HCT116 (cell line): ENCODE measurements at regions not wholly inside any gene's neighbourhood (a gene's known extent, or its start where the extent isn't known, plus 50 kb on each side); places are given as distances from the start of the nearest gene placed in this dataset.

Experiments used
- ATAC-seq: fragments of 200-7000 bp; cut with Tn5 transposase; 2 replicates; pipeline ENCODE4 v1.9.1; 2020; ENCODE audit warnings: mild to moderate bottlenecking, moderate library complexity
- BruUV-seq: library from RNA; stranded (reverse); fragments of 400-500 nt; replicated peaks from 2 replicates; lab custom pipeline; 2021; lab: Mats Ljungman, UMichigan
- CTCF ChIA-PET: fragments of 300-600 bp; sonication (Branson Sonifier 250); formaldehyde crosslinking; loops from one replicate; lab custom pipeline; 2021; ENCODE audit warnings: antibody characterized with exemption; lab: Charles Lee
- POLR2A ChIA-PET: fragments of 300-600, 350-600 bp; sonication (Branson Sonifier 250); formaldehyde crosslinking; loops from one replicate; lab custom pipeline; 2021; ENCODE audit warnings: antibody characterized with exemption; lab: Charles Lee
- RAD21 ChIA-PET, 2 experiments: fragments of 300-600 bp; sonication (Branson Sonifier 250); formaldehyde crosslinking; loops; one replicate each; lab custom pipeline; 2023; ENCODE audit warnings: low total read pairs in 2 of 2; ENCODE audit not compliant: uncharacterized antibody in 2 of 2, unreplicated experiment in 2 of 2, low non-redundant PET in 1 of 2; lab: Charles Lee
- DNase-seq: peaks from one replicate; pipeline ENCODE4 v3.0.0-alpha.2; 2010; ENCODE audit warnings: low read depth, low spot score
- H2AFZ ChIP-seq: fragments of 200-600 bp; shearing (Covaris generic), sonication (generic); 2 replicates; pipeline ENCODE4 v1.6.1; 2017; ENCODE audit warnings: low read depth, mixed run types, mixed read lengths, antibody characterized with exemption, low read length; ENCODE audit not compliant: poor library complexity, severe bottlenecking
- H3K27ac ChIP-seq: 2 replicates; pipeline ENCODE4 v1.5.1; 2012; ENCODE audit warnings: low read depth, low read length
- H3K27me3 ChIP-seq: fragments of 200-600 bp; sonication (generic); 2 replicates; pipeline ENCODE4 v1.6.1; 2016; ENCODE audit warnings: mixed run types, low read length, mixed read lengths; ENCODE audit not compliant: insufficient read depth
- H3K36me3 ChIP-seq, 2 experiments: fragments of 200-500 bp in 1 of 2; fragments of 200-600 bp in 1 of 2; sonication (Bioruptor generic) in 1 of 2; sonication (generic) in 1 of 2; 2 replicates each; pipeline versions ENCODE4 v1.5.1 to v1.6.1; 2014 to 2016; ENCODE audit warnings: low read length in 2 of 2, inconsistent platforms in 1 of 2, mixed read lengths in 1 of 2, mixed run types in 1 of 2; ENCODE audit not compliant: insufficient read depth in 2 of 2, control insufficient read depth in 1 of 2
- H3K4me1 ChIP-seq, 2 experiments: fragments of 200-600 bp in 1 of 2; sonication (generic) in 1 of 2; 2 replicates each; pipeline versions ENCODE4 v1.5.1 to v1.6.1; 2012 to 2017; ENCODE audit warnings: low read length in 2 of 2, inconsistent platforms in 1 of 2, mild to moderate bottlenecking in 1 of 2, mixed read lengths in 1 of 2, mixed run types in 1 of 2, moderate library complexity in 1 of 2; ENCODE audit not compliant: insufficient read depth in 2 of 2, control insufficient read depth in 1 of 2
- H3K4me2 ChIP-seq: fragments of 200-600 bp; sonication (generic); 2 replicates; pipeline ENCODE4 v1.6.1; 2017; ENCODE audit warnings: mixed run types, low read length, mixed read lengths
- H3K4me3 ChIP-seq, 2 experiments: fragments of 200-600 bp in 1 of 2; sonication (generic) in 1 of 2; replicated peaks in 1 of 2; 2 replicates each; pipeline ENCODE4 v1.5.1; 2011 to 2016; ENCODE audit warnings: low read length in 2 of 2, control low read depth in 1 of 2, low read depth in 1 of 2, mild to moderate bottlenecking in 1 of 2, mixed read lengths in 1 of 2, mixed run types in 1 of 2
- H3K79me2 ChIP-seq: fragments of 200-600 bp; sonication (generic); 2 replicates; pipeline ENCODE4 v1.6.1; 2017; ENCODE audit warnings: mild to moderate bottlenecking, mixed run types, low read length, moderate library complexity, mixed read lengths; ENCODE audit not compliant: insufficient read depth
- H3K9ac ChIP-seq: fragments of 200-600 bp; sonication (generic); 2 replicates; pipeline ENCODE4 v1.6.1; 2016; ENCODE audit warnings: low read length, mixed read lengths
- H3K9me2 ChIP-seq: fragments of 200-600 bp; sonication (generic), shearing (Covaris generic); 2 replicates; pipeline ENCODE4 v1.6.1; 2017; ENCODE audit warnings: mixed run types, mild to moderate bottlenecking, moderate library complexity; ENCODE audit not compliant: insufficient read depth
- H3K9me3 ChIP-seq, 2 experiments: fragments of 200-500 bp in 1 of 2; fragments of 200-600 bp in 1 of 2; sonication (Bioruptor generic) in 1 of 2; sonication (generic) in 1 of 2; 2 replicates each; pipeline ENCODE4 v1.6.1; 2014 to 2017; ENCODE audit warnings: low read length in 2 of 2, mixed read lengths in 2 of 2, inconsistent platforms in 1 of 2, low read depth in 1 of 2, mild to moderate bottlenecking in 1 of 2, mixed run types in 1 of 2, moderate library complexity in 1 of 2; ENCODE audit not compliant: control insufficient read depth in 1 of 2, insufficient read depth in 1 of 2
- H4K20me1 ChIP-seq: fragments of 200-600 bp; sonication (generic), shearing (Covaris generic); 2 replicates; pipeline ENCODE4 v1.6.1; 2017; ENCODE audit warnings: mixed run types, mild to moderate bottlenecking, moderate library complexity; ENCODE audit not compliant: insufficient read depth
- ATF3 ChIP-seq: IDR thresholded peaks from 2 replicates; pipeline ENCODE4 v1.6.1; 2012
- CBX3 ChIP-seq: IDR thresholded peaks from 2 replicates; pipeline ENCODE4 v1.6.1; 2012; ENCODE audit warnings: low read depth
- CTCF ChIP-seq, 3 experiments: fragments of 200-600 bp in 1 of 3; sonication (generic) in 1 of 3; IDR thresholded peaks in 2 of 3; conservative IDR thresholded peaks in 1 of 3; 2 replicates each; pipeline ENCODE4 v1.5.1; 2012 to 2017; ENCODE audit warnings: low read depth in 2 of 3, low read length in 2 of 3, antibody characterized with exemption in 1 of 3, borderline replicate concordance in 1 of 3, control low read depth in 1 of 3, mild to moderate bottlenecking in 1 of 3, mixed read lengths in 1 of 3, mixed run types in 1 of 3, moderate library complexity in 1 of 3; ENCODE audit not compliant: insufficient read depth in 1 of 3
- EGR1 ChIP-seq: IDR thresholded peaks from 2 replicates; pipeline ENCODE4 v1.6.1; 2012; ENCODE audit warnings: low read depth
- EZH2phosphoT487 ChIP-seq: fragments of 200-600 bp; IDR thresholded peaks from 2 replicates; pipeline ENCODE4 v1.6.1; 2018; ENCODE audit warnings: antibody characterized with exemption, borderline replicate concordance
- FOSL1 ChIP-seq: IDR thresholded peaks from 2 replicates; pipeline ENCODE4 v1.6.1; 2012; ENCODE audit warnings: low read depth
- MAX ChIP-seq: IDR thresholded peaks from 2 replicates; pipeline ENCODE4 v1.6.1; 2012
- POLR2A ChIP-seq: IDR thresholded peaks from 2 replicates; pipeline ENCODE4 v1.7.0; 2011; ENCODE audit warnings: borderline replicate concordance; ENCODE audit not compliant: insufficient read depth, insufficient read length; ENCODE audit errors: extremely low read depth
- POLR2AphosphoS5 ChIP-seq: IDR thresholded peaks from 2 replicates; pipeline ENCODE4 v1.6.1; 2011; ENCODE audit warnings: mild to moderate bottlenecking, low read depth, low read length, moderate library complexity
- RAD21 ChIP-seq: IDR thresholded peaks from 2 replicates; pipeline ENCODE4 v1.6.1; 2012; ENCODE audit warnings: low read depth, mild to moderate bottlenecking
- REST ChIP-seq: IDR thresholded peaks from 2 replicates; pipeline ENCODE4 v1.6.1; 2012; ENCODE audit warnings: low read depth
- SIN3A ChIP-seq: IDR thresholded peaks from 2 replicates; pipeline ENCODE4 v1.6.1; 2012; ENCODE audit warnings: low read depth
- SP1 ChIP-seq: IDR thresholded peaks from 2 replicates; pipeline ENCODE4 v1.6.1; 2012; ENCODE audit warnings: low read depth
- SRF ChIP-seq: IDR thresholded peaks from 2 replicates; pipeline ENCODE4 v1.6.1; 2012; ENCODE audit warnings: low read depth
- YY1 ChIP-seq: IDR thresholded peaks from 2 replicates; pipeline ENCODE4 v1.6.1; 2011; ENCODE audit warnings: low read length, low read depth, moderate library complexity, mild to moderate bottlenecking; ENCODE audit not compliant: insufficient replicate concordance; ENCODE audit errors: extremely low read depth
- ZBTB33 ChIP-seq: IDR thresholded peaks from 2 replicates; pipeline ENCODE4 v1.6.1; 2011; ENCODE audit warnings: mild to moderate bottlenecking, low read length, moderate library complexity; ENCODE audit not compliant: insufficient replicate concordance; ENCODE audit errors: extremely low read depth
- ZFX ChIP-seq: fragments of 450-650 bp; IDR thresholded peaks from 2 replicates; pipeline ENCODE4 v1.6.1; 2017
- intact Hi-C: fragments of 100-400 bp; cut with micrococcal nuclease; formaldehyde crosslinking; loops from 2 replicates; pipeline ENCODE4 v1.10.0; 2022

- DNase-seq = no peak
- no peaks in the 10 kb centered on the region for H3K79me2 ChIP-seq
- no peaks in the 10 kb centered on the region for H3K27me3 ChIP-seq
- H3K4me2 ChIP-seq = no peak overlapping the region
- H3K9me3 ChIP-seq = no peaks in the 10 kb centered on the region
- POLR2A ChIA-PET = no interaction called here
- no peaks in the 10 kb centered on the region for H3K36me3 ChIP-seq
- CTCF ChIA-PET = no interaction called here
- no peaks in the 10 kb centered on the region for H3K9me2 ChIP-seq
- no peak overlapping the region for H2AFZ ChIP-seq
- peaks cover 0 to 19% of the 10 kb centered on the region in 2 experiments; a peak in 2 of 4 replicates for H3K4me1 ChIP-seq
- RAD21 ChIA-PET = no interaction called here
- TF ChIP-seq POLR2AphosphoS5 (no peak), ZBTB33 (no peak), ATF3 (no peak), CBX3 (no peak), SP1 (no peak), ZFX (no peak), CTCF (IDR thresholded peaks at IDR 0.05 in 2 of 3, conservative IDR thresholded peaks at IDR 0.05 in 1 of 3; ENCODE audit: borderline replicate concordance in 1 of 3, insufficient read depth in 1 of 3, low read depth in 2 of 3, low read length in 2 of 3) (no peak), SIN3A (no peak), FOSL1 (no peak), REST (no peak), EGR1 (no peak), EZH2phosphoT487 (no peak), YY1 (no peak), SRF (no peak), POLR2A (no peak), RAD21 (no peak), MAX (no peak)
- no peak overlapping the region for H3K4me3 ChIP-seq
- H3K9ac ChIP-seq = no peak overlapping the region
- no TSS peak for BruUV-seq
- H3K27ac ChIP-seq = no peak overlapping the region
- no peak for ATAC-seq
- H4K20me1 ChIP-seq = no peaks in the 10 kb centered on the region
- intact Hi-C loops = no loop called here
Measured at GRCh38 chr9:107154766-107155165, 128.3 kb upstream of the RAD23B start.
